HEK293T (cell line): ENCODE measurements at regions not wholly inside any gene's neighbourhood (a gene's known extent, or its start where the extent isn't known, plus 50 kb on each side); places are given as distances from the start of the nearest gene placed in this dataset.

Source experiments
- ARNT ChIP-seq: fragments of 450-650 bp; IDR thresholded peaks from 2 replicates; pipeline ENCODE4 v1.6.1; 2017; ENCODE audit warnings: mild to moderate bottlenecking
- CTBP1 ChIP-seq: fragments of 450-650 bp; IDR thresholded peaks from 2 replicates; pipeline ENCODE4 v1.6.1; 2016; ENCODE audit warnings: borderline replicate concordance
- FOXA1 ChIP-seq: fragments of 450-650 bp; IDR thresholded peaks from 2 replicates; pipeline ENCODE4 v1.6.1; 2016; ENCODE audit warnings: mild to moderate bottlenecking
- FOXM1 ChIP-seq: fragments of 450-650 bp; IDR thresholded peaks from 2 replicates; pipeline ENCODE4 v1.6.1; 2017; ENCODE audit warnings: mild to moderate bottlenecking, borderline replicate concordance
- HDGF ChIP-seq: fragments of 450-650 bp; IDR thresholded peaks from 2 replicates; pipeline ENCODE4 v1.6.1; 2017; ENCODE audit warnings: antibody characterized with exemption, borderline replicate concordance
- L3MBTL2 ChIP-seq: fragments of 450-650 bp; conservative IDR thresholded peaks from 2 replicates; pipeline ENCODE4 v1.6.1; 2016; ENCODE audit warnings: mild to moderate bottlenecking
- PKNOX1 ChIP-seq: fragments of 450-650 bp; IDR thresholded peaks from 2 replicates; pipeline ENCODE4 v1.6.1; 2016
- SP1 ChIP-seq: fragments of 450-650 bp; IDR thresholded peaks from 2 replicates; pipeline ENCODE4 v1.6.1; 2017

GRCh38 chr4:156595041-156595440 lies 376.6 kb downstream of the PDGFC start:
- no peak for TF ChIP-seq FOXA1
- no peak for TF ChIP-seq SP1
- no peak for TF ChIP-seq CTBP1
- TF ChIP-seq PKNOX1 = no peak
- TF ChIP-seq L3MBTL2 = no peak
- no peak for TF ChIP-seq FOXM1
- no peak for TF ChIP-seq HDGF
- no peak for TF ChIP-seq ARNT
